ENCODE measurements at regions not wholly inside any gene's neighbourhood (a gene's known extent, or its start where the extent isn't known, plus 50 kb on each side); places are given as distances from the start of the nearest gene placed in this dataset.

DNA sequence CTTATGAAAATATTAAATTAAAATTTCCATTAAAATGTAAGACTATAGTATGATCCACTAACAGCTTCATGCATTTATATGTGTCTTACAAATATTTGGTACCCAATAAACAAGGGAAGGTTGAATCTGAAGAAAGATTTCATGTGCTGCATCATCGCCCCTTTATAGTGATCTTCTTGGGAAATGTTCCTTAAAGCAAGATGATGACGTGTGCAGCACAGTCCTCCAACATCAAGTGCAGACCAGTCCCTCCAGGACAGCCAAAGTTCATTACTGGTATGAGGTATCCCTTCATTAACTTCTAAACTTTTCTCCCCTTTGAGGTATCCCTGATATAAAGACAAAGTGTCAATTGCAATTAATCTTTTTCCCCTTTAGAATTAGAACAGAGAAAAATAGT, 567.0 kb downstream of the METTL15 start:
- intact Hi-C loops (cut with micrococcal nuclease): no loop called here
- Mint-ChIP-seq H3K27ac (no peak overlapping the region), H3K4me1 (ENCODE audit: low read depth) (no peaks in the 10 kb centered on the region), H3K27me3 (no peaks in the 10 kb centered on the region), H3K9me3 (no peaks in the 10 kb centered on the region), H3K4me3 (no peak overlapping the region), H3K36me3 (no peaks in the 10 kb centered on the region)
- DNase-seq: no peak
- POLR2A ChIA-PET: no interaction called here
- CTCF ChIA-PET: no interaction called here

DNA sequence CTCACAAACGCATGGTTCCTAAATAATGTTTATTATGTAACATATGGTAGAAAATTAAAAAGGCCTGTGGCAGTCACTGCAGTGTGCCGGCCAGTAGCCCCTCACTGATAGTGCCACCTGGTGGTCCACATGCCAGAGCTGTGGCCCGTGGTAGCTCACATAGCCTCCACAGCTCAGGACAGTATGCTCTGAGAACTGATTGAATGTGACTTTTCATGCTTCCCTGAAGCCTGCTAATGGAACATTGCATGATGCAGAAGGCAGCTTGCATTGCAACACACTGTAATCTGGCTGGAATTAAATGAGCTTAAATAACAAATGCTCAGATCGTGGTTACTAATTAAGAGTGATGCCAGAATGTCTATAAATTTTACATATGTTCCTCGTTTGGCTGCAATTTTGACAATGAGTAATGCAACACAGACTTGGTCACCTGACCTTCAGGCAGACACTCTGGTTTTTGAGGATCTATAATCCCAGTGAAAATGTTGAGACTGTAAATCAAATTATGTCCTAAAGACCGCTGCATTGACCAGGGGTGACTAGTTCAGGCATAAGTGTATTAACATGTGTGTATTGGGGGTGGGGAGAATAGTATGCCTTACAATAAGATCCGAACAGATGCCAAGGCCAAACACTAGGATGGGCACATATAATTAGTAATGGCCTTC, 566.4 kb downstream of the METTL15 start:
- POLR2A ChIA-PET: no interaction called here
- Mint-ChIP-seq H3K36me3 (no peaks in the 10 kb centered on the region), H3K27ac (no peak overlapping the region), H3K9me3 (no peaks in the 10 kb centered on the region), H3K4me1 (ENCODE audit: low read depth) (no peaks in the 10 kb centered on the region), H3K4me3 (no peak overlapping the region), H3K27me3 (no peaks in the 10 kb centered on the region)
- CTCF ChIA-PET: interaction anchor here (0.7 kb wide), 1 partner anchor 976 kb away, joined by 4 read pairs; no protein-coding TSS in a partner anchor
- DNase-seq: no peak
- intact Hi-C loops (cut with micrococcal nuclease): no loop called here

GRCh38 chr11:28673691-28674432, 565.7 kb downstream of the METTL15 start:
- Mint-ChIP-seq H3K9me3 (no peaks in the 10 kb centered on the region), H3K4me3 (no peak overlapping the region), H3K27ac (no peak overlapping the region), H3K36me3 (no peaks in the 10 kb centered on the region), H3K4me1 (ENCODE audit: low read depth) (no peaks in the 10 kb centered on the region), H3K27me3 (no peaks in the 10 kb centered on the region)
- intact Hi-C loops (cut with micrococcal nuclease): no loop called here
- ChIA-PET POLR2A (no interaction called here), CTCF (interaction anchor here (0.7 kb wide), 1 partner anchor 975 kb away, joined by 4 read pairs; no protein-coding TSS in a partner anchor)
- no peak for DNase-seq

DNA sequence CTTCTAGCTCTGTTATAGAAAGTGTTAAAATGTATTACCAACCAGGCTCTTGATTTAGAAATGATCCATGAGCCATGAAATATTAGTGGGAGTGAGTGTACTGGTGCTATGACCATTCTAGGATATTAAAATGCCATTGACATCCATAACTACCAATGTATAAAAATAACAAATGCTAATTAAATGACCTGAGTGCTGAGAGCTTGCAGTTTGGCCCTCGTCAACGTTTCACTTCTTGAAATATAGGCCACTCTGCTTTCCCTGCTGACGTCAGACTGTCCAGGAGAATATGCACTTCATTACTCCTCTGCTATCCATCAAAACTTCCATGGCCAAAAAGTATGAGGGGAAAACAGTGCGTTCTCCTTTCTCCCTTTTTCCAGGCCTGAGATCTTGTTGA, 563.1 kb downstream of the METTL15 start:
- DNase-seq: no peak
- POLR2A ChIA-PET: no interaction called here
- intact Hi-C loops (cut with micrococcal nuclease): no loop called here
- Mint-ChIP-seq H3K27me3 (no peaks in the 10 kb centered on the region), H3K9me3 (no peaks in the 10 kb centered on the region), H3K27ac (no peak overlapping the region), H3K36me3 (no peaks in the 10 kb centered on the region), H3K4me1 (ENCODE audit: low read depth) (no peaks in the 10 kb centered on the region), H3K4me3 (no peak overlapping the region)
- CTCF ChIA-PET: no interaction called here

DNA sequence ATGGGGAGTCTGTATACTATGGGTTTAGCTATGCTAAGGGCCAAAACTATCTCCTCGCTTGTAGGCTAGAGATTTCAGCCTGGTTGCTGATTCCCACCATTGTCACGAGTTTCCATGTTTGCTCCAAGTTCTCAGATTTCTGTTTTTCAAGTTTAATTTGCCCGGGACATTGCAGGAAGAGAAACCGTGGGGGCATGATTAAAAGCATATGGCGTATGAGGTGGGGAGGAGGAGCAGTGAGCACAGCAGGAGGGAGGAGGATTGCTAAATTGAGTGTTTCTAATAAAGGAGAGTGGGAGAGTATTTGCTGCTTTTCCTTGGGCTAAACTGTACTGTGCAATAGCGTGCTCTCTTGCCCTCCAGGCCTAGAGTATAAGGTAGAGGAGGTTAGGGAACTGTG, 558.4 kb downstream of the METTL15 start:
- intact Hi-C loops (cut with micrococcal nuclease): no loop called here
- Mint-ChIP-seq H3K4me1 (ENCODE audit: low read depth) (no peaks in the 10 kb centered on the region), H3K27me3 (no peaks in the 10 kb centered on the region), H3K36me3 (no peaks in the 10 kb centered on the region), H3K4me3 (no peak overlapping the region), H3K9me3 (peaks cover 2% of the 10 kb centered on the region), H3K27ac (no peak overlapping the region)
- CTCF ChIA-PET: no interaction called here
- no peak for DNase-seq
- POLR2A ChIA-PET: no interaction called here

GRCh38 chr11:28659716-28660348, 551.6 kb downstream of the METTL15 start:
- Mint-ChIP-seq H3K27me3 (no peaks in the 10 kb centered on the region), H3K4me3 (no peak overlapping the region), H3K9me3 (peaks cover 2% of the 10 kb centered on the region), H3K27ac (no peak overlapping the region), H3K36me3 (no peaks in the 10 kb centered on the region), H3K4me1 (ENCODE audit: low read depth) (no peaks in the 10 kb centered on the region)
- DNase-seq: no peak
- intact Hi-C loops (cut with micrococcal nuclease): no loop called here
- POLR2A ChIA-PET: no interaction called here
- CTCF ChIA-PET: no interaction called here

GRCh38 chr11:28657378-28658030, 549.3 kb downstream of the METTL15 start:
- ChIA-PET POLR2A (no interaction called here), CTCF (no interaction called here)
- DNase-seq: no peak
- H3K27me3 Mint-ChIP-seq: no peaks in the 10 kb centered on the region
- no peaks in the 10 kb centered on the region for H3K9me3 Mint-ChIP-seq
- no peak overlapping the region for H3K4me3 Mint-ChIP-seq
- no peaks in the 10 kb centered on the region for H3K36me3 Mint-ChIP-seq
- H3K4me1 Mint-ChIP-seq (ENCODE audit: low read depth): no peaks in the 10 kb centered on the region
- no peak overlapping the region for H3K27ac Mint-ChIP-seq
- intact Hi-C loops (cut with micrococcal nuclease): no loop called here

GRCh38 chr11:28654191-28654590, 546.0 kb downstream of the METTL15 start:
- Mint-ChIP-seq H3K4me1 (ENCODE audit: low read depth) (no peaks in the 10 kb centered on the region), H3K27ac (no peak overlapping the region), H3K27me3 (no peaks in the 10 kb centered on the region), H3K9me3 (no peaks in the 10 kb centered on the region), H3K36me3 (no peaks in the 10 kb centered on the region), H3K4me3 (no peak overlapping the region)
- no peak for DNase-seq
- POLR2A ChIA-PET: no interaction called here
- intact Hi-C loops (cut with micrococcal nuclease): no loop called here
- CTCF ChIA-PET: no interaction called here

- ChIA-PET CTCF (no interaction called here), POLR2A (no interaction called here)
- intact Hi-C loops (cut with micrococcal nuclease): no loop called here
- no peaks in the 10 kb centered on the region for H3K36me3 Mint-ChIP-seq
- H3K27ac Mint-ChIP-seq: no peak overlapping the region
- H3K27me3 Mint-ChIP-seq: no peaks in the 10 kb centered on the region
- peaks cover 24% of the 10 kb centered on the region for H3K9me3 Mint-ChIP-seq
- no peaks in the 10 kb centered on the region for H3K4me1 Mint-ChIP-seq (ENCODE audit: low read depth)
- H3K4me3 Mint-ChIP-seq: no peak overlapping the region
- no peak for DNase-seq
Observed at GRCh38 chr11:28649922-28650321, 541.7 kb downstream of the METTL15 start.

- ChIA-PET POLR2A (no interaction called here), CTCF (no interaction called here)
- DNase-seq: no peak
- Mint-ChIP-seq H3K27me3 (no peaks in the 10 kb centered on the region), H3K27ac (no peak overlapping the region), H3K4me1 (ENCODE audit: low read depth) (no peaks in the 10 kb centered on the region), H3K4me3 (no peak overlapping the region), H3K9me3 (no peaks in the 10 kb centered on the region), H3K36me3 (no peaks in the 10 kb centered on the region)
- intact Hi-C loops (cut with micrococcal nuclease): no loop called here
Observed at GRCh38 chr11:28636566-28636965, 528.4 kb downstream of the METTL15 start.

DNA sequence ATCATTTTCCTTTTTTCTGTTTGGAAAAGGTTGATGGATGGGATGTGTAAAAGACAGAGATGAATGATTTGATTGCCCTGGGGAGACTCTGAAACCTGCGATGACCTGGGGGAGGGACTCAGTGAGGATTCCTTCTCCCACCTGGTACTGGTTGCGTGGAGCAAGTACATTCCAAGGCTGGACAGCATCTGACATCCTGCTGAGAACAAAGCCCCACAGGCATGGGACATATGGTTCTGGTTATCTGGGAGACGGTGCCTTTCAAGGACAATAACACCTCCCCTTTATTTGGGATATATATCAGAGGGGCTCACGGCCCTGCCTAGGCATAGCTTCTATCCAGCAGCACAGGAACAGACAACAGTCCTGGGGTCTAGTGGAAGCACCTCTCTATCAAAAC, 527.8 kb downstream of the METTL15 start:
- no peak for DNase-seq
- H3K27ac Mint-ChIP-seq: no peak overlapping the region
- no peaks in the 10 kb centered on the region for H3K9me3 Mint-ChIP-seq
- H3K36me3 Mint-ChIP-seq: no peaks in the 10 kb centered on the region
- ChIA-PET CTCF (no interaction called here), POLR2A (no interaction called here)
- intact Hi-C loops (cut with micrococcal nuclease): no loop called here
- no peaks in the 10 kb centered on the region for H3K4me1 Mint-ChIP-seq (ENCODE audit: low read depth)
- H3K27me3 Mint-ChIP-seq: no peaks in the 10 kb centered on the region
- no peak overlapping the region for H3K4me3 Mint-ChIP-seq

GRCh38 chr11:28632338-28632737, 524.1 kb downstream of the METTL15 start:
- Mint-ChIP-seq H3K4me3 (no peak overlapping the region), H3K27ac (no peak overlapping the region)
- POLR2A ChIA-PET: no interaction called here

More at GRCh38 chr11:28632338-28632737, 524.1 kb downstream of the METTL15 start:
- H3K27me3 Mint-ChIP-seq: no peaks in the 10 kb centered on the region
- DNase-seq: no peak
- no peaks in the 10 kb centered on the region for H3K36me3 Mint-ChIP-seq
- intact Hi-C loops (cut with micrococcal nuclease): no loop called here
- no peaks in the 10 kb centered on the region for H3K4me1 Mint-ChIP-seq (ENCODE audit: low read depth)
- CTCF ChIA-PET: no interaction called here
- no peaks in the 10 kb centered on the region for H3K9me3 Mint-ChIP-seq
